ENCODE measurements at regions not wholly inside any gene's neighbourhood (a gene's known extent, or its start where the extent isn't known, plus 50 kb on each side); places are given as distances from the start of the nearest gene placed in this dataset. TPM values are rescaled to one million over a fixed set of nuclear protein-coding genes. Genes with fewer than 3 reads are reported as not detected.

DNA sequence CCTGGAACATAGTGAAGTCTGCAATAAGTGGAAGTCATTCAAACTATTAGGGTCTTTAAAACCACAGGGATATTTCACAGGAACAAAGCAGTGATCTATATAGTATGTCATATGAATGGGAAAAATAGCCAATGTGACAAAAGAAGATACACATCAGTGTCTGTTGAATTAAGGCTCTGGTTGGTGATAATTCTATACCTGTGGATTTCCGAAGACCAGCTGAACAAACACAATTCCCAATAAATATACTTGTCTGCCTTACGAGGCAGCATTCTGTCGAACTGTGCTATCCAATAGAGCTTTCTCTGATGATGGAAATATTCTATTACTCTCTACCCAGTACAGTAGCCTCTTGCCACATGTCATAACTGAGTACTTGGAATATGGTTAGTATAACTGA is 55.9 kb upstream of the CAV2 start:
- no peak for FAIRE-seq
- DNase-seq (ENCODE audit: low spot score in 2 of 2), result no peak

DNA sequence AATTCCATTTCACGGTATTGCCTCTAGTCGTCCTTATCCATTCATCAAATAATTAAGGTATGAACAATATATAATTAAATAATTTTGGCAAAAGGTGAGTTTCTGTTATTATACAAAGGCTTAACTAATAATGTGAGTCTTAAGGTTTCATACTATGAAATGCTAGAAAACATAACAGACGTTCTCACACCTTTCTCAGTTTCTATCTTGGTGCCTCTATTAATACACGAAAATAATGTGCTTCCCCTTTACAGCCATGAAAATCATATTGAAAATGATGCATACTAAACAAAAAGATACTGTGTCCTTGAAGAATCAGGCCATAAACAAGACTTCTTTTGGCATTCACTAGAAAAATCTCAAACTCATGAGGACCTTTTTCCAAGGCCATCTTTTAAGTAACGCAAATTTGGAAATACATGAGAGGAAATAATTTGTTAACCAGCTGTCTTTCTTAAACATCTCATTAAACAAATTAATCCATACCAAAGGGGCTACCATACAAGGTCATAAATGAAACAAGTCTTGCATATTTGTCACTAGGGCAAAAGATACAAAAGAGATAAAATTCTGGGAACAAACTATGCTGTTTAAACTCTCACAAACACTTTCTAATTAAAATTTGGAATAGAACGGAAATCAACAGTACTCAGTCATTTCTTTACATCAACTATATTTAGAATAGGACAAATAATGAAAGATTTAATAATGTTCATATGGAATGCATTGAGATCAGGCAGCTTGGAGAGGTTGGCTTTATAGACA is 53.9 kb upstream of the CAV2 start:
- DNase-seq (ENCODE audit: low spot score in 2 of 2) (no peak), FAIRE-seq (no peak)

DNA sequence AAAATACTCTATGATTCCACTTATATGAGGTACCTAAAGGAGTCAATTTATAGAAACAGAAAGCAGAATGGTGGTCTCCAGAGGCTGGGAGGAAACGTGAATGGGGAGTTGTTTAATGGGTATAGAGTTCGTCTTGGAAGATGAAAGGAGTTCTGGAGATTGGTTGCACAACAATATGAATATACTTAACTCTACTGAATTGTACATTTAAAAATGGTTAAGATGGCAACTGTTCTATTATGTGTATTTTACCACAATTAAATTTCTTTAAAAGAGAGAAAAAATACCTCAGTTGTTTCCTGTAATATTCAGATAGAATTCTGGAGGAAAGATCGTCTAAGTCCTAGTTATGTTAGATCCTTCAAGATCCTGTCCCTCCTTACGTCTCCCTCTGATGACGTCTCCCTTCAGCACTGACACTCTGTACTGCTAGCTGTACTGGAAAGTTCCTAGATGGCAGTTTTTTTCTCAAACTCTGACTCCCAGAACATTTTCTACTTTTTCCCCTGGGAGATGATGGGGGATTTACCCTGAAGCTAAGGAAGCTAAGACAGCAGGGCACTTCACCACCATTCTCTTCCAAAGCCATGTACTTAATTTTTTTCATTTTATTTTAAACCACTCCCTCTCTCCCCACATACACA is 53.2 kb upstream of the CAV2 start:
- FAIRE-seq, result no peak
- DNase-seq (ENCODE audit: low spot score in 2 of 2), result no peak

DNA sequence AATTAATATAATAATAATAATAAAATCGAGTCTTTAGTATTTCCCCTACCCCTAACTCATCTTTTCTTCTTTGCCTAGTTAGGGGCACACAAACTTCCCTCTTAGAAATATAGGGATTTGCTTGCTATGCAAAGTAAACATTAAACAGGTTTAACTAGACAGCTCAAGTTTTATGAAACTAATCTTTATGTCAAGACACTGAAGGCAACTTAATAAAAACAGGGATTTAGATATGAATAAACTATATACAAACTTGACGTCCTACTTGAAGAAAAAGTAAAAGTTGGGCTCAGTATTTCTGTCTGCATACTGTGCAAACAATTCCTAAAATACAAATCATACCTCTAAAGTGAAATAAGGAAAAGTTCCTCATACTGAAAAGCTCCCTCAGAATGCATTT is 52.1 kb upstream of the CAV2 start:
- FAIRE-seq (no peak), DNase-seq (ENCODE audit: low spot score in 2 of 2) (no peak)

DNA sequence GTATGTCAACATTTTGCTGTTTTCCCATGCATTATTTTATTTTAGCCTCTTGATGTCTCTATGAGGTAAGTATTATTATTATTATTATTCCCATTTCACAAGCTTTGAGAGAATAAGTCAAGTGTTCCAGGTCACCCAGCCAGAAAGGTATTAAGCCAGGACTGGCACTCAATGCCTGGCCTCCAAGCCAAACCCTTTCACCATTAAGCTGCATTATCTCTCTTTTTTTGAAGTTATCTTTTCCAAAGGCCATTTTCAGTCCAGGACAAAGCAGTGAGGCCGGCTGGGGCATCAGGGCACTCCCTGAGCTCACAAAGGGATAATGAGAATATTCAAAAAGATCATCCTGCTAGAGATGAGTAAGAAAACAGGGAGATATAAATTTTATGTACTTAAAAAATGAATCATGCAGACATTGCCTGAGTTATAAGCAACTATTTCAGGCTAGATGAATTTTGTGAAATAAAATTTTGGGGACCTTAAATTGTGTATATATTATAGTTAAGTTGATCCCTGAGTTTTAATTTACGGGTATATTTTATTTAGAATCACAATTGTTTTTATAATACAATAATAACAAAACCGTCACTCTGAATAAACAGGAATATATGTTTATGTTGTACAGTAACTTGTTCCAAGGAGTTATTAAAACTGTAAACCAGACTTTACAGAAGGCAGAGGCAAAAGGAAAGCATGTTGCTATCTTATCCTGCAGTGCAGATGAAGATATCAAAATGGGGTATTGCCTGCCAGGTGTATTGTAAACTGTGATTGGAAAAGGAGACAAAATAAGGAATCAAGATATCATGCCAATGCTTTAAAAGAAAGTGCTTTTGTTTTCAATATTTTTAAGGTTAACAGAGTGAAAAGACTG is 51.3 kb upstream of the CAV2 start:
- DNase-seq (ENCODE audit: low spot score in 2 of 2), result no peak
- FAIRE-seq, result no peak

DNA sequence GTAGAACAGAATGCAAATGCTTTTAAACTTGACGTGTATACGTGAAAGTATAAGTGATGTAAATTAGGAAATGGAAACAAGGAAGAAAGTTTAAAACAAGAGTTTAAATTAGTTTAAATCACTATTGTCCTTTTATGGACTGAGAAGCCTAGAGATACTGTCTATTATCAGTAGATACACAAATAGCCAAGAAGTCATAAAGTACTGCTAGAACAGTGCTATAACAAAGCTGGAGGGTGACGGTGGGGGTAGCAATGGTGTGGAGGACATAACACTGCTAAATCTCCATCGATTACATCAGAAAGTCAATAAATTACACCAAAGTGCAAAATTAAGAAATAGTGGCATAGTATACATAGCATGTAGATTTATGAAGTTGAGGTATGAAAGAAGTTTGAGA is 50.1 kb upstream of the CAV2 start:
- no peak for DNase-seq (ENCODE audit: low spot score in 2 of 2)
- FAIRE-seq, result no peak

Small RNA genes in the stretch of these regions (small RNA-seq; reads per million reads assigned to genes)
- not detected for gene RF00017
